Testis (tissue), 2 donors: ENCODE measurements at regions not wholly inside any gene's neighbourhood (a gene's known extent, or its start where the extent isn't known, plus 50 kb on each side); places are given as distances from the start of the nearest gene placed in this dataset.
A peak's percentile ranks its signal among the peaks of the same experiment; 100 is the strongest.

Source experiments
- DNase-seq: peaks from one replicate; pipeline ENCODE4 v3.0.0-alpha.2; 2019
- H3K27ac ChIP-seq, 2 donors: fragments of 200-600 bp; sonication (generic); one replicate each; pipeline ENCODE4 v1.5.1; 2019
- H3K27me3 ChIP-seq: fragments of 200-600 bp; sonication (generic); one replicate; pipeline ENCODE4 v1.5.1; 2019
- H3K36me3 ChIP-seq: fragments of 200-600 bp; sonication (generic); one replicate; pipeline ENCODE4 v1.5.1; 2017; ENCODE audit warnings: low read depth; ENCODE audit errors: missing control alignments
- H3K4me1 ChIP-seq: fragments of 200-600 bp; sonication (generic); one replicate; pipeline ENCODE4 v1.5.1; 2019
- H3K4me3 ChIP-seq, 2 donors: fragments of 200-600 bp; sonication (generic); one replicate each; pipeline ENCODE4 v1.5.1; 2017 to 2019
- H3K9me3 ChIP-seq: fragments of 200-600 bp; sonication (generic); one replicate; pipeline ENCODE4 v1.5.1; 2017
- POLR2A ChIP-seq: fragments of 450-650 bp; IDR thresholded peaks from one replicate; pipeline ENCODE4 v1.6.1; 2017; ENCODE audit warnings: antibody characterized with exemption, mild to moderate bottlenecking, moderate library complexity
- WGBS, 2 donors: methylation state at CpG; one replicate each; pipeline ENCODE4 v1.1.5; 2018; 5-methylcytosine and 5-hydroxymethylcytosine counted together
- intact Hi-C: fragments of 100-400 bp; cut with DNase I; formaldehyde crosslinking; loops from one replicate; pipeline ENCODE4 v1.15.1; 2023; ENCODE audit warnings: low total_unique reads
- TF ChIP-seq, protein P1 (sequence below), 3 experiments: fragments of 450-650 bp in 2 of 3; fragments of 200-600 bp in 1 of 3; sonication (generic) in 1 of 3; IDR thresholded peaks; one replicate each; pipeline ENCODE4 v1.5.1; 2016 to 2019; ENCODE audit warnings: antibody characterized with exemption in 3 of 3, mild to moderate bottlenecking in 2 of 3, moderate library complexity in 1 of 3

DNA sequence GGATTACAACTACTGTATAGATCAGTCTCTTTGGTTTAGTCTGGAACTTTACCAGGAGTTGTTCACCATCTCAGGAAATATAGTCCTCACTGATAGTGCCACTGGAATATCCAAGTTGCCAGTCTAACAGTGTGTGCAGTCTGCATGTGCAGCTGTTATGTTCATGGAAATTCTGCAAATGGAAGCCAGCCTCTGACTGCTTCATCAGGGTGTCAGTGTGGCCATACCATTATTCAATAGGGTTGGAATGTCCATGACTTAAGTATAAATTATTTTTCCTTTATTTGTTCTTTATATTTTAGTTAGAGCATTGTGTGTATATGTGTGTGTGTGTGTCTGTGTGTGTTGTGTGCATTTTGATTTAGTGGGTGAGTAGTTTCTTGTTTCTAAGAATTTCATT lies 51.8 kb downstream of the C11orf96 start:
- Histone ChIP-seq H3K27me3 (no peaks in the 10 kb centered on the region), H3K4me3 (no peak overlapping the region), H3K36me3 (no peaks in the 10 kb centered on the region), H3K4me1 (peaks cover 33% of the 10 kb centered on the region), H3K9me3 (no peaks in the 10 kb centered on the region), H3K27ac (peak overlapping the region in 1 of 2 donors; percentile 77)
- DNase-seq = no peak
- TF ChIP-seq, protein P1, sequence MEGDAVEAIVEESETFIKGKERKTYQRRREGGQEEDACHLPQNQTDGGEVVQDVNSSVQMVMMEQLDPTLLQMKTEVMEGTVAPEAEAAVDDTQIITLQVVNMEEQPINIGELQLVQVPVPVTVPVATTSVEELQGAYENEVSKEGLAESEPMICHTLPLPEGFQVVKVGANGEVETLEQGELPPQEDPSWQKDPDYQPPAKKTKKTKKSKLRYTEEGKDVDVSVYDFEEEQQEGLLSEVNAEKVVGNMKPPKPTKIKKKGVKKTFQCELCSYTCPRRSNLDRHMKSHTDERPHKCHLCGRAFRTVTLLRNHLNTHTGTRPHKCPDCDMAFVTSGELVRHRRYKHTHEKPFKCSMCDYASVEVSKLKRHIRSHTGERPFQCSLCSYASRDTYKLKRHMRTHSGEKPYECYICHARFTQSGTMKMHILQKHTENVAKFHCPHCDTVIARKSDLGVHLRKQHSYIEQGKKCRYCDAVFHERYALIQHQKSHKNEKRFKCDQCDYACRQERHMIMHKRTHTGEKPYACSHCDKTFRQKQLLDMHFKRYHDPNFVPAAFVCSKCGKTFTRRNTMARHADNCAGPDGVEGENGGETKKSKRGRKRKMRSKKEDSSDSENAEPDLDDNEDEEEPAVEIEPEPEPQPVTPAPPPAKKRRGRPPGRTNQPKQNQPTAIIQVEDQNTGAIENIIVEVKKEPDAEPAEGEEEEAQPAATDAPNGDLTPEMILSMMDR (IDR thresholded peaks at IDR 0.05) = no peak
- TF ChIP-seq POLR2A = no peak
- intact Hi-C loops = no loop called here

DNA sequence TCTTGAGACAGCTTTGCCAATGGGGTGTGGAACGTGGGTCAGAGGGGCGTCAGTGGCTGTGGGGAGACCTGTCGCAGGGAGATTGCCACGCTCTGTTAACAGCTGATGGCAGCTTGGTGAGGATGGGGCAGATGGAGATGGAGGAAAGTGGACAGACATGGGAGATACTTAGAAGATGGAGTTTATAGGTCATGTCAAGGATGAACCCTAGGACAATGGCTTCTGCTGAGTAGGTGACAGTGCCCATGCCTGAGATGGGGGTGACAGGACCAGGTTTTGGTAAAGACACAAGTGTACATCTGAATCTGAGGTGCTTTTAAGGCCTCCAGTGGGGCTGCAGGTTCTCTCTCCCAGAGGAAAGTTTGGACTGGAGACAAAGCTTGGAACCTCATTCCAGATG lies 51.5 kb upstream of the ACCSL start:
- intact Hi-C loops = no loop called here
- H3K9me3 ChIP-seq = no peaks in the 10 kb centered on the region
- H3K4me3 ChIP-seq = no peak overlapping the region
- 93 to 97% methylated on average over 4 of the region's 4 CpGs for WGBS, 2 donors
- no peak for DNase-seq
- no peaks in the 10 kb centered on the region for H3K36me3 ChIP-seq
- H3K27ac ChIP-seq = peak overlapping the region in 1 of 2 donors; percentile 19
- H3K27me3 ChIP-seq = no peaks in the 10 kb centered on the region
- TF ChIP-seq, protein P1 (IDR thresholded peaks at IDR 0.05) = no peak
- no peak for TF ChIP-seq POLR2A
- peaks cover 28% of the 10 kb centered on the region for H3K4me1 ChIP-seq

DNA sequence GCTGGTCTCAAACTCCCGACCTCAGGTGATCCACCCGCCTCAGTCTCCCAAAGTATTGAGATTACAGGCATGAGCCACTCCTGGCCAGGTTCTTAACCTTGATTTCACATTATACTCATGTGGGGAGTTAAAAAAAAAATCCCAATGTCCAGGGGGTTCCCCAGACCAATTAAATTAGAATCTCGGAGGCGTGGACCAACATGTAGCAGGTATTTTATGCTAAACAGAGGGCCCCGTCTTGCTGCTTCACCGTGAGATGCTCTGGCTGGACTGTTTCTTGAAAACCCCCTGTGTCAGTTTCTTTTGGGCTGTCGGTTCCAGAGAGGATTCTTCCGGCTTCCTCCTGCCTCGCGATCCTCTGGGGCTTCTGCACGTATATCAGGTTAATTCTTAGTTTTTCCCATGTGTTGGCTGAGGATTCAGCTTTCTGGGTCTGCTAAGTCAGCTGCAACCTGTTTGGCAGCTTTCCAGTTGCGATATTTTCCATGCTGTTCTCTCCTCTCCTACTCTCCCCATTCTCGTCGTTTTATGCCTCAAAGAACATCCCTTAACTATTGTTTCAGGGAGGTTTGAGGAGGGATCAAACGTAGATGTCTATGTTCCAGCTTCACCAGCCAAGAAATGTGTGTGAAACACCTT lies 50.6 kb upstream of the ACCSL start:
- no peak for DNase-seq
- Histone ChIP-seq H3K4me3 (no peak overlapping the region), H3K36me3 (no peaks in the 10 kb centered on the region), H3K27me3 (no peaks in the 10 kb centered on the region), H3K27ac (peak overlapping the region in 1 of 2 donors; percentile 47), H3K4me1 (peaks cover 35% of the 10 kb centered on the region), H3K9me3 (no peaks in the 10 kb centered on the region)
- TF ChIP-seq, protein P1 (IDR thresholded peaks at IDR 0.05) = no peak
- no peak for TF ChIP-seq POLR2A
- WGBS, 2 donors = 63 to 65% methylated on average over 15 of the region's 15 CpGs
- intact Hi-C loops = no loop called here
